CD14-positive monocyte (primary cell): ENCODE measurements at regions not wholly inside any gene's neighbourhood (a gene's known extent, or its start where the extent isn't known, plus 50 kb on each side); places are given as distances from the start of the nearest gene placed in this dataset.

Experiments
- DNase-seq, 3 donors: peaks; one replicate each; pipeline ENCODE4 v3.0.0-alpha.2; 2011 to 2022
- H2AFZ ChIP-seq: 2 replicates; pipeline ENCODE4 v1.6.0; 2012; ENCODE audit warnings: mild to moderate bottlenecking, low read depth, low read length, inconsistent platforms; ENCODE audit not compliant: insufficient read depth, poor library complexity, severe bottlenecking
- H3K27ac ChIP-seq, 2 donors: 1 replicate in 1 of 2; 2 replicates in 1 of 2; pipeline ENCODE4 v1.5.1; 2012 to 2013; ENCODE audit warnings: low read length in 2 of 2, control low read depth in 1 of 2, inconsistent platforms in 1 of 2, low read depth in 1 of 2, mild to moderate bottlenecking in 1 of 2
- H3K27me3 ChIP-seq, 2 donors: one replicate each; pipeline versions ENCODE4 v1.6.0 to v1.6.1; 2011 to 2013; ENCODE audit warnings: low read length in 2 of 2; ENCODE audit not compliant: control insufficient read depth in 2 of 2, insufficient read depth in 2 of 2
- H3K36me3 ChIP-seq, 2 donors: replicated peaks in 1 of 2; 1 replicate in 1 of 2; 2 replicates in 1 of 2; pipeline versions ENCODE4 v1.5.1 to v1.6.1; 2012 to 2013; ENCODE audit warnings: low read length in 2 of 2, control low read depth in 1 of 2, inconsistent platforms in 1 of 2, mild to moderate bottlenecking in 1 of 2; ENCODE audit not compliant: insufficient read depth in 2 of 2, control insufficient read depth in 1 of 2
- H3K4me1 ChIP-seq, 2 donors: 1 replicate in 1 of 2; 2 replicates in 1 of 2; pipeline versions ENCODE4 v1.5.1 to v1.6.1; 2012 to 2013; ENCODE audit warnings: low read length in 2 of 2, control low read depth in 1 of 2, inconsistent platforms in 1 of 2, mild to moderate bottlenecking in 1 of 2, moderate library complexity in 1 of 2; ENCODE audit not compliant: insufficient read depth in 2 of 2, control insufficient read depth in 1 of 2
- H3K4me2 ChIP-seq: replicated peaks from 2 replicates; pipeline ENCODE3; 2012; ENCODE audit warnings: low read length, moderate library complexity, mild to moderate bottlenecking; ENCODE audit not compliant: poor library complexity, severe bottlenecking; ENCODE audit errors: extremely low read depth
- H3K4me3 ChIP-seq, 3 experiments: fragments of 200-600 bp in 1 of 3; sonication (generic) in 1 of 3; replicated peaks in 1 of 3; 1 replicate in 2 of 3; 2 replicates in 1 of 3; pipeline ENCODE4 v1.5.1; 2011 to 2013; ENCODE audit warnings: low read length in 3 of 3, mild to moderate bottlenecking in 3 of 3, control low read depth in 2 of 3, low read depth in 2 of 3, inconsistent platforms in 1 of 3, moderate library complexity in 1 of 3
- H3K79me2 ChIP-seq: 2 replicates; pipeline ENCODE4 v1.6.0; 2012; ENCODE audit warnings: mild to moderate bottlenecking, control low read depth, inconsistent platforms, low read length, moderate library complexity; ENCODE audit not compliant: insufficient read depth
- H3K9ac ChIP-seq: 2 replicates; pipeline ENCODE4 v1.6.0; 2017; ENCODE audit warnings: low read length, mild to moderate bottlenecking; ENCODE audit not compliant: insufficient read depth, poor library complexity, severe bottlenecking
- H3K9me3 ChIP-seq, 2 donors: replicated peaks in 1 of 2; 1 replicate in 1 of 2; 2 replicates in 1 of 2; pipeline versions ENCODE4 v1.5.1 to v1.6.1; 2012 to 2013; ENCODE audit warnings: low read length in 2 of 2, control low read depth in 1 of 2; ENCODE audit not compliant: control insufficient read depth in 1 of 2, insufficient read depth in 1 of 2
- H4K20me1 ChIP-seq: 2 replicates; pipeline ENCODE4 v1.6.0; 2012; ENCODE audit warnings: mild to moderate bottlenecking, low read length, control low read depth, moderate library complexity; ENCODE audit not compliant: insufficient read depth
- H3K27ac Mint-ChIP-seq, 7 donors: one replicate each; pipeline ENCODE4 v1.8.0; 2020; ENCODE audit warnings: mild to moderate bottlenecking in 7 of 7, mixed read lengths in 7 of 7, moderate library complexity in 6 of 7, inconsistent platforms in 2 of 7
- H3K27me3 Mint-ChIP-seq, 3 donors: one replicate each; pipeline ENCODE4 v1.8.0; 2021 to 2022; ENCODE audit warnings: low read depth in 3 of 3, mild to moderate bottlenecking in 3 of 3, mixed read lengths in 3 of 3, moderate library complexity in 3 of 3, inconsistent platforms in 1 of 3
- H3K36me3 Mint-ChIP-seq, 2 donors: one replicate each; pipeline ENCODE4 v1.8.0; 2020; ENCODE audit warnings: mixed read lengths in 2 of 2, inconsistent platforms in 1 of 2, mild to moderate bottlenecking in 1 of 2
- H3K4me1 Mint-ChIP-seq: one replicate; pipeline ENCODE4 v1.8.0; 2020; ENCODE audit warnings: mild to moderate bottlenecking, mixed read lengths
- H3K4me3 Mint-ChIP-seq, 2 donors: one replicate each; pipeline ENCODE4 v1.8.0; 2020; ENCODE audit warnings: mild to moderate bottlenecking in 2 of 2, mixed read lengths in 2 of 2, moderate library complexity in 1 of 2
- H3K9me3 Mint-ChIP-seq, 7 donors: one replicate each; pipeline ENCODE4 v1.8.0; 2020 to 2022; ENCODE audit warnings: mixed read lengths in 7 of 7, mild to moderate bottlenecking in 6 of 7, moderate library complexity in 6 of 7, inconsistent platforms in 2 of 7
- WGBS: methylation state at CpG from one replicate; pipeline ENCODE4 v1.1.5; 2013; ENCODE audit warnings: missing lambda C conversion rate; ENCODE audit not compliant: insufficient coverage; 5-methylcytosine and 5-hydroxymethylcytosine counted together
- intact Hi-C, 2 donors: fragments of 100-400 bp; cut with micrococcal nuclease; formaldehyde crosslinking; loops; one replicate each; pipeline versions ENCODE4 v1.15.0 to v1.15.1; 2023
- TF ChIP-seq, protein P1 (sequence below): fragments of 200-600 bp; IDR thresholded peaks from one replicate; pipeline ENCODE4 v1.8.0; 2022; ENCODE audit warnings: antibody characterized with exemption, mild to moderate bottlenecking

DNA sequence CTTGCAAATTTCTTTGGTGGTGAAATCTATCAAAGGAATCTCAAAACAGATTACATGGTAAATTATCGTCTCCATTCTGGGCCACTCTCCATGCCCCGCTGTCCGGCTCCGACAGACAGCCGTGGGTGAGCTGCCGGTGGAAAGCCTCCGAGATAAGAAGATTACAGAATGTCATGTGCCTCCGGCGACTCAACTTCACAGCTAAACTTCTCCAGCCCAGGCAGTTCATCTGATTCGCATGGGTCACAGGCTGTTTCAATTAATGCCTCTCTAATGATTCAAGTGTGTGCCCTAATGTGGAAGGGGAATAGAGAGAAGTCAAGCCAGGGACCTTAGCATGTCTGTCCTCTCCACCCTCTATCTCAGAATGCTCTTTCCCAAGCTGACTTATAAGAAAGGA, 520.8 kb upstream of the ZFHX3 start:
- Histone ChIP-seq H3K4me3 (no peak overlapping the region), H2AFZ (no peak overlapping the region), H3K4me1 (no peaks in the 10 kb centered on the region), H3K9me3 (no peaks in the 10 kb centered on the region), H3K27me3 (no peaks in the 10 kb centered on the region), H3K36me3 (no peaks in the 10 kb centered on the region), H3K27ac (no peak overlapping the region), H3K9ac (no peak overlapping the region), H3K4me2 (no peak overlapping the region), H4K20me1 (no peaks in the 10 kb centered on the region), H3K79me2 (no peaks in the 10 kb centered on the region)
- intact Hi-C loops, result no loop called here
- DNase-seq, result no peak
- Mint-ChIP-seq H3K9me3 (peaks cover 0 to 3% (median 2%) of the 10 kb centered on the region in 7 donors), H3K4me1 (no peaks in the 10 kb centered on the region), H3K36me3 (no peaks in the 10 kb centered on the region), H3K27me3 (peaks cover 0 to 5% (median 5%) of the 10 kb centered on the region in 3 donors), H3K4me3 (no peak overlapping the region), H3K27ac (no peak overlapping the region)
- TF ChIP-seq, protein P1, sequence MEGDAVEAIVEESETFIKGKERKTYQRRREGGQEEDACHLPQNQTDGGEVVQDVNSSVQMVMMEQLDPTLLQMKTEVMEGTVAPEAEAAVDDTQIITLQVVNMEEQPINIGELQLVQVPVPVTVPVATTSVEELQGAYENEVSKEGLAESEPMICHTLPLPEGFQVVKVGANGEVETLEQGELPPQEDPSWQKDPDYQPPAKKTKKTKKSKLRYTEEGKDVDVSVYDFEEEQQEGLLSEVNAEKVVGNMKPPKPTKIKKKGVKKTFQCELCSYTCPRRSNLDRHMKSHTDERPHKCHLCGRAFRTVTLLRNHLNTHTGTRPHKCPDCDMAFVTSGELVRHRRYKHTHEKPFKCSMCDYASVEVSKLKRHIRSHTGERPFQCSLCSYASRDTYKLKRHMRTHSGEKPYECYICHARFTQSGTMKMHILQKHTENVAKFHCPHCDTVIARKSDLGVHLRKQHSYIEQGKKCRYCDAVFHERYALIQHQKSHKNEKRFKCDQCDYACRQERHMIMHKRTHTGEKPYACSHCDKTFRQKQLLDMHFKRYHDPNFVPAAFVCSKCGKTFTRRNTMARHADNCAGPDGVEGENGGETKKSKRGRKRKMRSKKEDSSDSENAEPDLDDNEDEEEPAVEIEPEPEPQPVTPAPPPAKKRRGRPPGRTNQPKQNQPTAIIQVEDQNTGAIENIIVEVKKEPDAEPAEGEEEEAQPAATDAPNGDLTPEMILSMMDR, result no peak
- WGBS, result 97% methylated on average over 7 of the region's 10 CpGs

- Histone ChIP-seq H3K4me2 (no peak overlapping the region), H3K4me3 (no peak overlapping the region), H3K9ac (no peak overlapping the region), H3K9me3 (no peaks in the 10 kb centered on the region), H3K79me2 (no peaks in the 10 kb centered on the region), H3K36me3 (no peaks in the 10 kb centered on the region), H3K27ac (no peak overlapping the region), H3K4me1 (no peaks in the 10 kb centered on the region), H4K20me1 (no peaks in the 10 kb centered on the region), H3K27me3 (no peaks in the 10 kb centered on the region), H2AFZ (no peak overlapping the region)
- no peak overlapping the region for H3K4me3 Mint-ChIP-seq
- H3K9me3 Mint-ChIP-seq, result peaks cover 0 to 3% (median 2%) of the 10 kb centered on the region in 7 donors
- H3K4me1 Mint-ChIP-seq, result no peaks in the 10 kb centered on the region
- no peak for DNase-seq
- no peak overlapping the region for H3K27ac Mint-ChIP-seq
- WGBS, result 82% methylated on average over 3 of the region's 3 CpGs
- no peaks in the 10 kb centered on the region for H3K36me3 Mint-ChIP-seq
- peaks cover 0 to 5% (median 5%) of the 10 kb centered on the region in 3 donors for H3K27me3 Mint-ChIP-seq
- intact Hi-C loops, result no loop called here
- TF ChIP-seq, protein P1, result no peak
Observed at GRCh38 chr16:73565925-73566324, 518.0 kb upstream of the ZFHX3 start.
